ENCODE measurements at regions not wholly inside any gene's neighbourhood (a gene's known extent, or its start where the extent isn't known, plus 50 kb on each side); places are given as distances from the start of the nearest gene placed in this dataset.

- no peak for TF ChIP-seq TEAD4 (IDR thresholded peaks at IDR 0.05)
- TF ChIP-seq REST (IDR thresholded peaks at IDR 0.05; ENCODE audit: low read depth): no peak
- TF ChIP-seq RAD21 (IDR thresholded peaks at IDR 0.05; ENCODE audit: low read depth): no peak
- TF ChIP-seq MAX (IDR thresholded peaks at IDR 0.05): no peak
- no peak for TF ChIP-seq CREB1 (IDR thresholded peaks at IDR 0.05; ENCODE audit: low read depth)
These were observed 548.4 kb downstream of the LRRC70 start for GRCh38 chr5:63127054-63127453.
